ENCODE measurements at regions not wholly inside any gene's neighbourhood (a gene's known extent, or its start where the extent isn't known, plus 50 kb on each side); places are given as distances from the start of the nearest gene placed in this dataset.
"Not testable (repeated sequence)": the region's sequence is repeated elsewhere in the genome, so short reads cannot be mapped to it uniquely, and the experiment has no call there.

DNA sequence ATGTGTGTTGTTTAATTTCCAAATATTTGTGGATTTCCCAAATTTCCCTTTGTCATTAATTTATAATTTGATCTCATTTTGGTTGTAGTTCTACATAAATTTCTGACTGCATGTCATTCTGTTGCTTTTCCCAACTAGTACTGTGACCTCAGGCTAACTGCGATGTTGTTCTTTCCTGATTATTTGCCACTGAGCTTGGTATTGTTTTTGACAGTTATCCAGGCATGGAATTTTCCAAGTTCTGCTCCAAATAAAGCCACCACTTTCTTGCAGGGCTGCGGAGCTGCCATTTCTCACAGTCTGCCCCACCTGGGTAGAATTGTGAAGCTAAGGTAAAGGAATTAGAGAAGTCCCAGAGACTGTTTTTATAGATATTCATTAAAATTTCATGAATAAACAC lies 328.8 kb downstream of the ZNF674 start:
- POLR2A ChIA-PET: no interaction called here
- Mint-ChIP-seq H3K27me3 (peaks cover 4% of the 10 kb centered on the region), H3K9me3 (no peaks in the 10 kb centered on the region), H3K27ac (no peak overlapping the region), H3K4me1 (no peaks in the 10 kb centered on the region), H3K4me3 (no peak overlapping the region), H3K36me3 (no peaks in the 10 kb centered on the region)
- DNase-seq: no peak
- no peak for ATAC-seq (ENCODE audit: low read depth)

DNA sequence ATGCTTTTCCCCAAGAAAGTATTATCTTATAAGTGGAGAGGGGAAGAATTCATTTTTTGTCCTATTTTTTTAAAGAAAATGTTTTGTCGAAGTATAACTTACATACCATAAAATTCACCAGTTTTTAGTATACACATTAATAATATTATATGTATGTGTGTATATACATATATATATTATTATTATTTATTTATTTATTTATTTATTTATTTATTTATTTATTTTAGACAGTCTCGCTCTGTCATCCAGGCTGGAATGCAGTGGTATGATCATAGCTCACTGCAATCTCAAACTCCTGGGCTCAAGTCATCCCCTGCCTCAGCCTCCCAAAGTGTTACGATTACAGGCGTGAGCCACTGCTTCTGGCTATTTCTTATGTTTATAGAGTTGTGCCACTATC lies 334.1 kb downstream of the ZNF674 start:
- Mint-ChIP-seq H3K27ac (no peak overlapping the region), H3K27me3 (peaks cover 6% of the 10 kb centered on the region), H3K4me3 (no peak overlapping the region), H3K36me3 (no peaks in the 10 kb centered on the region), H3K9me3 (no peaks in the 10 kb centered on the region), H3K4me1 (peaks cover 17% of the 10 kb centered on the region)
- ATAC-seq (ENCODE audit: low read depth) (no peak), DNase-seq (no peak)
- POLR2A ChIA-PET: no interaction called here

DNA sequence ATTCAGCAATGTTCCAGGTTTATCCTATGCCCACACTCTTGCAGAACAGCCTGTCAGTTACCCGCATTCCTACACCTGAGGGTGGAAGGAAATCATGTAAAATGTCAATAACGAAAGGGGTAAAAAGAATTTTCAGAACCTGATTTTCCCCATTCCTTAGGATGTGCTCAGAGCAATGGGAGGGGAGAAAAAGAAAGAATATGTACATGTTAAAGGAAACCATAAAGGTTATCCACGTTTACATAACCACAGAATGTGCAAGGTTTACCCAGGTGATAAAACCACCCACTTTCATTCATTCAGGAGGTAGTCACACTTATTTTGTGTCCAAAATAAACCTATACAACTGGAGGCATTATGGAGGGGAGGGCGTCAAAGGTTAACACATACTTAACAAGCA lies 335.5 kb downstream of the ZNF674 start:
- peaks cover 17% of the 10 kb centered on the region for H3K4me1 Mint-ChIP-seq
- H3K9me3 Mint-ChIP-seq: no peaks in the 10 kb centered on the region
- DNase-seq: no peak
- POLR2A ChIA-PET: no interaction called here
- no peak overlapping the region for H3K4me3 Mint-ChIP-seq
- H3K27me3 Mint-ChIP-seq: peaks cover 4% of the 10 kb centered on the region
- no peaks in the 10 kb centered on the region for H3K36me3 Mint-ChIP-seq
- ATAC-seq (ENCODE audit: low read depth): no peak
- no peak overlapping the region for H3K27ac Mint-ChIP-seq

DNA sequence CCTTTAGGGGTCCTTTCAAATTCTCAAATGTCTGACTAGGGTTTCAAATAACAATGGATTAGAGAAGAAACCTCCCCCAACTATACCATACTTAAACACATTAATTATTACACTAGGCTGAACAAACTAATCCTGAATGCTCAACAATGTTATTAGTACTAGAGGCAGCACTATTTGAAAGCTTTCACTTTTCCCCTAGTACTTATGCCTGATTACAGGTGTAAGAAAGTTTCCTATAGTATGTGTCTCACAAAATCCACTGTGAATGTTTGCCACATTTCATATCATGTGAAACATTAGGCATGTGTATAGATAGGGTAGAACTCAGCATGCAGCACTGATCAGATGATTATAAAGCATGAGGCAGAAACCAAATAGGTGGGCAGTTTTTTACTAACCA lies 336.2 kb downstream of the ZNF674 start:
- POLR2A ChIA-PET: no interaction called here
- ATAC-seq (ENCODE audit: low read depth): no peak
- Mint-ChIP-seq H3K9me3 (no peaks in the 10 kb centered on the region), H3K36me3 (no peaks in the 10 kb centered on the region), H3K27ac (no peak overlapping the region), H3K4me1 (peaks cover 17% of the 10 kb centered on the region), H3K4me3 (no peak overlapping the region), H3K27me3 (peaks cover 4% of the 10 kb centered on the region)
- no peak for DNase-seq

DNA sequence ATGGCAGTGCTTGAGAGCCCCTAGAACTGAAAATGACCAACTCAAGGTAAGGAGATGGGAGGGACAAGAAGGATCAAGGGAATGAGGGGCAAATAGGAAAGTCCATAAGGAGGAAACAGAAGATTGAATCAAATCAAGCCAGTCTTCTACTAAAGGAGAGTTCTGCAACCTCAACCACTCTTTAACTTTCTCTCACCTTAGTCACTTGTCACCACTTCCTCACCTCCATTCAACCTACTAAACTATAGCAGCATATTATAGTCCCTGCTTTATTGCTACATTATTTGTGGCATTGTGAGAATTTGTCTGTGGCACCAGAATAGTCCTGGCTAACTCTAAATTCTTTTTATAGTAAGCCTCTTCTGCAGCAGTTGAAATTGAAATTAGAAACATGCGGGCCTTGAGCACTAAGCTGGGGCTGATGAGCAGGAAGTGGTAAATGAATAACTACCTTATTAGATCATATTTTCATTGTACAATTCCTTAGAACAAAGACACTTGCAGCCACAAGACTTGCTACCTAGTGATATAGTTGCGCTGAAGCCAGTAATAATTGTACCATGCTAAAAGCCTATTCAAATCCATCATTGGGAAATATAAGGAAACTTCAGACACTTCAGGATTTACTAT lies 336.9 kb downstream of the ZNF674 start:
- H3K4me1 Mint-ChIP-seq: peaks cover 18% of the 10 kb centered on the region

GRCh38 chrX:46204721-46205422 lies 340.3 kb downstream of the ZNF674 start:
- Mint-ChIP-seq H3K27ac (no peak overlapping the region), H3K27me3 (peaks cover 2% of the 10 kb centered on the region), H3K9me3 (no peaks in the 10 kb centered on the region), H3K36me3 (no peaks in the 10 kb centered on the region), H3K4me1 (peaks cover 21% of the 10 kb centered on the region), H3K4me3 (no peak overlapping the region)
- ATAC-seq (ENCODE audit: low read depth) (no peak), DNase-seq (no peak)
- POLR2A ChIA-PET: no interaction called here

More for the DNA sequence above, 336.9 kb downstream of the ZNF674 start:
- Mint-ChIP-seq H3K27me3 (peaks cover 3% of the 10 kb centered on the region), H3K9me3 (no peaks in the 10 kb centered on the region), H3K36me3 (no peaks in the 10 kb centered on the region), H3K27ac (no peak overlapping the region), H3K4me3 (no peak overlapping the region)
- DNase-seq: no peak
- ATAC-seq (ENCODE audit: low read depth): no peak
- POLR2A ChIA-PET: no interaction called here

GRCh38 chrX:46202733-46203514 lies 342.3 kb downstream of the ZNF674 start:
- DNase-seq: no peak
- H3K27me3 Mint-ChIP-seq: peaks cover 2% of the 10 kb centered on the region
- no peak overlapping the region for H3K27ac Mint-ChIP-seq
- POLR2A ChIA-PET: no interaction called here
- H3K36me3 Mint-ChIP-seq: no peaks in the 10 kb centered on the region
- peaks cover 9% of the 10 kb centered on the region for H3K4me1 Mint-ChIP-seq
- no peaks in the 10 kb centered on the region for H3K9me3 Mint-ChIP-seq
- no peak overlapping the region for H3K4me3 Mint-ChIP-seq
- ATAC-seq (ENCODE audit: low read depth): no peak

- Mint-ChIP-seq H3K27ac (no peak overlapping the region), H3K36me3 (no peaks in the 10 kb centered on the region), H3K4me1 (peaks cover 5% of the 10 kb centered on the region), H3K27me3 (no peaks in the 10 kb centered on the region), H3K9me3 (peaks cover 1% of the 10 kb centered on the region), H3K4me3 (no peak overlapping the region)
- POLR2A ChIA-PET: no interaction called here
- no peak for ATAC-seq (ENCODE audit: low read depth)
- no peak for DNase-seq
These were observed 344.8 kb downstream of the ZNF674 start for GRCh38 chrX:46200413-46200812.

DNA sequence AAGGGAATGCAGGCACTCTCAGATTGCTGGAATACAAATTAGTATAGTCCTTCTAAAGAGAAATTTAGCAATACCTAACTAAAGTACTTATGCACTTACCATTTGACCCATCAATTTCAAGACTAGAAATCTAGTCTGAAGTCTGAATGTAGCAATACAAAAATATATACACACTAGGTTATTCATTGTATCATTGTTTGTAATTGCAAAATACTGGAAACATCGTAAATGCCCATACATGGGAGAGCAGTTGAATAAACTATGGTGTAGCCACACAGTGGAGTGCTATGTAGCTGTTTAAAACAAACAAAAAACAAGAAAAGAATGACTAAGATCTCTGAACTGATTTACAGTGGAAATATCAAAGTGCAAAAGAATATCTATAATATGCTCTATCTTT lies 346.4 kb downstream of the ZNF674 start:
- DNase-seq (no peak), ATAC-seq (ENCODE audit: low read depth) (no peak)
- Mint-ChIP-seq H3K4me1 (peaks cover 5% of the 10 kb centered on the region), H3K9me3 (peaks cover 1% of the 10 kb centered on the region), H3K27me3 (no peaks in the 10 kb centered on the region), H3K4me3 (no peak overlapping the region), H3K36me3 (no peaks in the 10 kb centered on the region), H3K27ac (no peak overlapping the region)
- POLR2A ChIA-PET: no interaction called here

DNA sequence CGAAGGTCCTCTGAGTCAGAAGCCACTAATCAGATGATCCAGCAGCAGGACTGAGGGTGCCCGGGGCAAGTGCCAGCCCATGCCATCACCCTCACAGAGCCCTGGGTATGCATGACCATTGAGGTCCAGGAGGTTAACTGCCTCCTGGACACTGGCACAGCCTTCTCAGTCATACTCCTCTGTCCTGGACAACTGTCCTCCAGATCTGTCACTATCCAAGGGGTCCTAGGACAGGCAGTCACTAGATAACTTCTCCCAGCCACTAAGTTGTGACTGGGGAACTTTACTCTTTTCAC lies 358.5 kb downstream of the ZNF674 start:
- DNase-seq; POLR2A ChIA-PET; H3K27ac Mint-ChIP-seq; H3K4me1 Mint-ChIP-seq; H3K4me3 Mint-ChIP-seq; H3K27me3 Mint-ChIP-seq; ATAC-seq (ENCODE audit: low read depth); H3K36me3 Mint-ChIP-seq; H3K9me3 Mint-ChIP-seq: not testable (repeated sequence)

- ATAC-seq (ENCODE audit: low read depth): no peak
- Mint-ChIP-seq H3K4me3 (no peak overlapping the region), H3K27me3 (peaks cover 4% of the 10 kb centered on the region), H3K36me3 (no peaks in the 10 kb centered on the region), H3K9me3 (no peaks in the 10 kb centered on the region), H3K27ac (no peak overlapping the region), H3K4me1 (no peaks in the 10 kb centered on the region)
- POLR2A ChIA-PET: no interaction called here
- DNase-seq: no peak
These were observed 359.1 kb downstream of the ZNF674 start for GRCh38 chrX:46185923-46186810.

DNA sequence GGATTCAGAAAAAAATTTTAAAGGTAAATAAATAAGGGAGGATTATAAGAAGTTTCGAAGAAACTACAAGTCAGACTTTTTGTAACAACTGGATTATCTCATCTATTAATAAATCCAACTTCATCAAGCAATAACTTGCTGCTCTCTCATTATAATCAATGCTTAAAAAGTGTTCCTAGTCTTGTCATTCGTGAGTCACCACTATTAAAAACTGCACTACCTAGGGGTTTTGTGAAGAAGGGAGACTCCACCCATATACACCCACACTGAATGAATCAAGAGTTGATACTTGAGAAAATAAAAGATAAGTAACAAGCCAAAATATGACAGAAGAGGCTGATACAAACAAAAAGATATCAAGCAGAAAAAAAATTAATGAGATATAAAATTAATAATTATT lies 360.5 kb downstream of the ZNF674 start:
- no peak for ATAC-seq (ENCODE audit: low read depth)
- no peaks in the 10 kb centered on the region for H3K27me3 Mint-ChIP-seq
- H3K4me1 Mint-ChIP-seq: peaks cover 4% of the 10 kb centered on the region
- no peaks in the 10 kb centered on the region for H3K9me3 Mint-ChIP-seq
- POLR2A ChIA-PET: no interaction called here
- DNase-seq: no peak
- no peak overlapping the region for H3K27ac Mint-ChIP-seq
- H3K4me3 Mint-ChIP-seq: no peak overlapping the region
- H3K36me3 Mint-ChIP-seq: no peaks in the 10 kb centered on the region

- no peak for ATAC-seq (ENCODE audit: low read depth)
- H3K27ac Mint-ChIP-seq: no peak overlapping the region
- POLR2A ChIA-PET: no interaction called here
- peaks cover 10% of the 10 kb centered on the region for H3K4me1 Mint-ChIP-seq
- peaks cover 12% of the 10 kb centered on the region for H3K27me3 Mint-ChIP-seq
- no peak overlapping the region for H3K4me3 Mint-ChIP-seq
- H3K36me3 Mint-ChIP-seq: no peaks in the 10 kb centered on the region
- no peaks in the 10 kb centered on the region for H3K9me3 Mint-ChIP-seq
- peak; percentile 24 for DNase-seq
These were observed 364.9 kb downstream of the ZNF674 start for GRCh38 chrX:46180258-46180687.
